GM23338 (cell line): ENCODE measurements at regions not wholly inside any gene's neighbourhood (a gene's known extent, or its start where the extent isn't known, plus 50 kb on each side); places are given as distances from the start of the nearest gene placed in this dataset.

Experiments
- ATAC-seq: fragments of 200-7000 bp; cut with Tn5 transposase; 3 replicates; pipeline ENCODE4 v1.9.1; 2020
- DNase-seq: peaks from one replicate; pipeline ENCODE4 v3.0.0-alpha.2; 2015; ENCODE audit warnings: low spot score
- H2AFZ ChIP-seq: fragments of 200-600 bp; sonication (generic); 2 replicates; pipeline ENCODE4 v1.8.0; 2016; ENCODE audit warnings: antibody characterized with exemption, mild to moderate bottlenecking, moderate library complexity
- H3F3A ChIP-seq: fragments of 200-600 bp; sonication (generic); replicated peaks from 2 replicates; pipeline ENCODE4 v1.8.0; 2017; ENCODE audit warnings: antibody characterized with exemption, mixed run types, low read depth
- H3K27ac ChIP-seq: fragments of 200-600 bp; sonication (generic); 2 replicates; pipeline ENCODE4 v1.6.1; 2016; ENCODE audit warnings: low read depth
- H3K27me3 ChIP-seq: fragments of 200-600 bp; sonication (generic); 2 replicates; pipeline ENCODE4 v1.8.0; 2016; ENCODE audit warnings: mild to moderate bottlenecking, mixed run types, moderate library complexity; ENCODE audit not compliant: insufficient read depth
- H3K36me3 ChIP-seq: fragments of 200-600 bp; sonication (generic); 2 replicates; pipeline ENCODE4 v1.8.0; 2016; ENCODE audit warnings: mild to moderate bottlenecking; ENCODE audit not compliant: insufficient read depth
- H3K4me1 ChIP-seq: fragments of 200-600 bp; sonication (generic); 2 replicates; pipeline ENCODE4 v1.8.0; 2016; ENCODE audit warnings: mild to moderate bottlenecking, moderate library complexity; ENCODE audit not compliant: insufficient read depth
- H3K4me2 ChIP-seq: fragments of 200-600 bp; sonication (generic); 2 replicates; pipeline ENCODE4 v1.7.1; 2017; ENCODE audit warnings: mixed run types
- H3K4me3 ChIP-seq: fragments of 200-600 bp; sonication (generic); 2 replicates; pipeline ENCODE4 v1.6.1; 2016; ENCODE audit warnings: mixed run types
- H3K79me2 ChIP-seq: fragments of 200-600 bp; sonication (generic); replicated peaks from 2 replicates; pipeline ENCODE4 v1.8.0; 2017; ENCODE audit warnings: mild to moderate bottlenecking; ENCODE audit not compliant: insufficient read depth
- H3K9me2 ChIP-seq: fragments of 200-600 bp; sonication (generic); 2 replicates; pipeline ENCODE4 v1.8.0; 2017; ENCODE audit not compliant: insufficient read depth
- H4K20me1 ChIP-seq: fragments of 200-600 bp; sonication (generic); replicated peaks from 2 replicates; pipeline ENCODE4 v1.8.0; 2017; ENCODE audit warnings: mild to moderate bottlenecking; ENCODE audit not compliant: insufficient read depth
- H3K27ac Mint-ChIP-seq: 2 replicates; pipeline ENCODE4 v1.8.0; 2020; ENCODE audit warnings: inconsistent platforms, mild to moderate bottlenecking, moderate library complexity, mixed read lengths
- H3K27me3 Mint-ChIP-seq: 3 replicates; pipeline ENCODE4 v1.8.0; 2022; ENCODE audit warnings: low read depth, mild to moderate bottlenecking, moderate library complexity, mixed read lengths, inconsistent platforms; ENCODE audit not compliant: insufficient read depth, poor library complexity
- H3K36me3 Mint-ChIP-seq: 3 replicates; pipeline ENCODE4 v1.8.0; 2021; ENCODE audit warnings: low read depth, mild to moderate bottlenecking, inconsistent platforms, moderate library complexity, mixed read lengths
- H3K4me1 Mint-ChIP-seq: 3 replicates; pipeline ENCODE4 v1.8.0; 2020; ENCODE audit warnings: mild to moderate bottlenecking, inconsistent platforms, mixed read lengths
- H3K4me3 Mint-ChIP-seq: 3 replicates; pipeline ENCODE4 v1.8.0; 2021; ENCODE audit warnings: moderate library complexity, mild to moderate bottlenecking, inconsistent platforms, mixed read lengths
- H3K9me3 Mint-ChIP-seq: 3 replicates; pipeline ENCODE4 v1.8.0; 2020; ENCODE audit warnings: moderate library complexity, mild to moderate bottlenecking, inconsistent platforms, mixed read lengths
- CREB1 ChIP-seq: fragments of 250-450 bp; sonication (Bioruptor Pico); IDR thresholded peaks from 2 replicates; pipeline ENCODE4 v1.5.0; 2020; ENCODE audit warnings: low read depth, mild to moderate bottlenecking, moderate library complexity
- CTCF ChIP-seq, 2 experiments: fragments of 200-600 bp in 1 of 2; sonication (generic) in 1 of 2; conservative IDR thresholded peaks; 2 replicates each; pipeline versions ENCODE4 v1.5.1 to v1.6.1; 2016 to 2017; ENCODE audit warnings: antibody characterized with exemption in 2 of 2, low read depth in 2 of 2, mild to moderate bottlenecking in 2 of 2, moderate library complexity in 1 of 2
- EZH2 ChIP-seq: fragments of 200-600 bp; sonication (generic); IDR thresholded peaks from one replicate; pipeline ENCODE4 v1.8.0; 2017; ENCODE audit warnings: antibody characterized with exemption, mild to moderate bottlenecking, low read depth; ENCODE audit not compliant: unreplicated experiment
- EZH2phosphoT487 ChIP-seq: fragments of 200-600 bp; sonication (generic); IDR thresholded peaks from one replicate; pipeline ENCODE4 v1.8.1; 2018; ENCODE audit warnings: antibody characterized with exemption; ENCODE audit not compliant: unreplicated experiment
- JUNB ChIP-seq: IDR thresholded peaks from one replicate; pipeline ENCODE4 v1.6.1; 2016; ENCODE audit warnings: antibody characterized with exemption; ENCODE audit not compliant: unreplicated experiment
- NANOG ChIP-seq: IDR thresholded peaks from 2 replicates; pipeline ENCODE4 v1.6.1; 2016; ENCODE audit warnings: antibody characterized with exemption, borderline replicate concordance
- POLR2AphosphoS5 ChIP-seq: IDR thresholded peaks from 2 replicates; pipeline ENCODE4 v1.6.1; 2016; ENCODE audit warnings: antibody characterized with exemption, low read depth
- ZNF114 ChIP-seq: fragments of 250-450 bp; sonication (Bioruptor Pico); IDR thresholded peaks from 2 replicates; pipeline ENCODE4 v1.5.0; 2020; ENCODE audit warnings: mild to moderate bottlenecking, moderate library complexity
- ZNF331 ChIP-seq: fragments of 250-450 bp; sonication (Bioruptor Pico); IDR thresholded peaks from 2 replicates; pipeline ENCODE4 v1.5.0; 2020; ENCODE audit warnings: low read depth, mild to moderate bottlenecking, moderate library complexity
- ZNF462 ChIP-seq: fragments of 250-450 bp; sonication (Bioruptor Pico); IDR thresholded peaks from 2 replicates; pipeline ENCODE4 v1.5.0; 2020; ENCODE audit warnings: mild to moderate bottlenecking, moderate library complexity
- TF ChIP-seq, protein P1 (sequence below): IDR thresholded peaks from one replicate; pipeline ENCODE4 v1.6.1; 2018; ENCODE audit warnings: antibody characterized with exemption; ENCODE audit not compliant: unreplicated experiment
- TF ChIP-seq, protein P2 (sequence below): IDR thresholded peaks from 2 replicates; pipeline ENCODE4 v1.6.1; 2016; ENCODE audit warnings: antibody characterized with exemption

- TF ChIP-seq EZH2phosphoT487, result no peak
- TF ChIP-seq NANOG, result no peak
- TF ChIP-seq JUNB, result no peak
- no peak for TF ChIP-seq CTCF (conservative IDR thresholded peaks at IDR 0.05; ENCODE audit: low read depth in 2 of 2)
- no peak for TF ChIP-seq POLR2AphosphoS5
- TF ChIP-seq ZNF114, result no peak
- TF ChIP-seq, protein P1, sequence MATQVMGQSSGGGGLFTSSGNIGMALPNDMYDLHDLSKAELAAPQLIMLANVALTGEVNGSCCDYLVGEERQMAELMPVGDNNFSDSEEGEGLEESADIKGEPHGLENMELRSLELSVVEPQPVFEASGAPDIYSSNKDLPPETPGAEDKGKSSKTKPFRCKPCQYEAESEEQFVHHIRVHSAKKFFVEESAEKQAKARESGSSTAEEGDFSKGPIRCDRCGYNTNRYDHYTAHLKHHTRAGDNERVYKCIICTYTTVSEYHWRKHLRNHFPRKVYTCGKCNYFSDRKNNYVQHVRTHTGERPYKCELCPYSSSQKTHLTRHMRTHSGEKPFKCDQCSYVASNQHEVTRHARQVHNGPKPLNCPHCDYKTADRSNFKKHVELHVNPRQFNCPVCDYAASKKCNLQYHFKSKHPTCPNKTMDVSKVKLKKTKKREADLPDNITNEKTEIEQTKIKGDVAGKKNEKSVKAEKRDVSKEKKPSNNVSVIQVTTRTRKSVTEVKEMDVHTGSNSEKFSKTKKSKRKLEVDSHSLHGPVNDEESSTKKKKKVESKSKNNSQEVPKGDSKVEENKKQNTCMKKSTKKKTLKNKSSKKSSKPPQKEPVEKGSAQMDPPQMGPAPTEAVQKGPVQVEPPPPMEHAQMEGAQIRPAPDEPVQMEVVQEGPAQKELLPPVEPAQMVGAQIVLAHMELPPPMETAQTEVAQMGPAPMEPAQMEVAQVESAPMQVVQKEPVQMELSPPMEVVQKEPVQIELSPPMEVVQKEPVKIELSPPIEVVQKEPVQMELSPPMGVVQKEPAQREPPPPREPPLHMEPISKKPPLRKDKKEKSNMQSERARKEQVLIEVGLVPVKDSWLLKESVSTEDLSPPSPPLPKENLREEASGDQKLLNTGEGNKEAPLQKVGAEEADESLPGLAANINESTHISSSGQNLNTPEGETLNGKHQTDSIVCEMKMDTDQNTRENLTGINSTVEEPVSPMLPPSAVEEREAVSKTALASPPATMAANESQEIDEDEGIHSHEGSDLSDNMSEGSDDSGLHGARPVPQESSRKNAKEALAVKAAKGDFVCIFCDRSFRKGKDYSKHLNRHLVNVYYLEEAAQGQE, result no peak
- no peak for TF ChIP-seq EZH2
- no peak for TF ChIP-seq ZNF331 (CRISPR knock-in tag)
- TF ChIP-seq, protein P2, sequence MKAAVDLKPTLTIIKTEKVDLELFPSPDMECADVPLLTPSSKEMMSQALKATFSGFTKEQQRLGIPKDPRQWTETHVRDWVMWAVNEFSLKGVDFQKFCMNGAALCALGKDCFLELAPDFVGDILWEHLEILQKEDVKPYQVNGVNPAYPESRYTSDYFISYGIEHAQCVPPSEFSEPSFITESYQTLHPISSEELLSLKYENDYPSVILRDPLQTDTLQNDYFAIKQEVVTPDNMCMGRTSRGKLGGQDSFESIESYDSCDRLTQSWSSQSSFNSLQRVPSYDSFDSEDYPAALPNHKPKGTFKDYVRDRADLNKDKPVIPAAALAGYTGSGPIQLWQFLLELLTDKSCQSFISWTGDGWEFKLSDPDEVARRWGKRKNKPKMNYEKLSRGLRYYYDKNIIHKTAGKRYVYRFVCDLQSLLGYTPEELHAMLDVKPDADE, result no peak
Observed at GRCh38 chr1:96349896-96350295, 371.7 kb upstream of the PTBP2 start (continued).

GRCh38 chr1:96352733-96353132 is 368.9 kb upstream of the PTBP2 start:
- Histone ChIP-seq H3K4me1 (no peaks in the 10 kb centered on the region; the same call in 1 of the 2 replicates), H3F3A (no peaks in the 10 kb centered on the region), H4K20me1 (no peaks in the 10 kb centered on the region), H3K4me2 (no peak overlapping the region), H3K79me2 (no peaks in the 10 kb centered on the region), H3K27me3 (no peaks in the 10 kb centered on the region), H3K27ac (no peak overlapping the region), H3K36me3 (no peaks in the 10 kb centered on the region), H2AFZ (no peak overlapping the region), H3K4me3 (no peak overlapping the region), H3K9me2 (no peaks in the 10 kb centered on the region)
- Mint-ChIP-seq H3K27me3 (no peaks in the 10 kb centered on the region), H3K27ac (no peak overlapping the region), H3K4me1 (no peaks in the 10 kb centered on the region), H3K9me3 (no peaks in the 10 kb centered on the region), H3K36me3 (no peaks in the 10 kb centered on the region), H3K4me3 (no peak overlapping the region)
- no peak for DNase-seq
- ATAC-seq, result no peak
- TF ChIP-seq ZNF114 (no peak), ZNF462 (CRISPR knock-in tag) (no peak), CREB1 (CRISPR knock-in tag) (no peak), JUNB (no peak), ZNF331 (CRISPR knock-in tag) (no peak)
- TF ChIP-seq, protein P2, result no peak
